ENCODE measurements at regions not wholly inside any gene's neighbourhood (a gene's known extent, or its start where the extent isn't known, plus 50 kb on each side); places are given as distances from the start of the nearest gene placed in this dataset.

GRCh38 chr5:89044674-89045200 is 161.8 kb upstream of the MEF2C start:
- no peak for DNase-seq

GRCh38 chr5:89043676-89044075 is 160.7 kb upstream of the MEF2C start:
- no peak for DNase-seq

- no peak for DNase-seq
These were observed 159.8 kb upstream of the MEF2C start for GRCh38 chr5:89042746-89043145.

DNA sequence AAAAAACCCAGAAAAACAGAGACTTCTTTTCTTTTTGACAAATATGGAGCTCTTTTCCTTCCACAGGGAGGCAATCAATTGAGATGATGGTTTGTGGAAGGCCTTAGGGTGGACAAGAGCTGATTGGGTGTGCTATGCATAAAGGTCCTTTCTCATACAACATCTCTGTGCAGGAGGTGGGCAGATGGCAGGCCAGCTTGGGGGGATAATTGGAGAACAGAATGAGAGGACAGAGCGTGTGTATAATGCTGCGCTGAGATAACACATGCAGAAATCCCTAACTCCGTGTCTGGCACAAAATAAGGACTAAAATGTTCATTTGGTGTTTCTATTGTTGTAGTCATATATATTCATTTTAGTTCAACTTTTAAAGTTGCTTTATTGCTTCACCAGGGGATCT is 159.0 kb upstream of the MEF2C start:
- DNase-seq, result no peak

DNA sequence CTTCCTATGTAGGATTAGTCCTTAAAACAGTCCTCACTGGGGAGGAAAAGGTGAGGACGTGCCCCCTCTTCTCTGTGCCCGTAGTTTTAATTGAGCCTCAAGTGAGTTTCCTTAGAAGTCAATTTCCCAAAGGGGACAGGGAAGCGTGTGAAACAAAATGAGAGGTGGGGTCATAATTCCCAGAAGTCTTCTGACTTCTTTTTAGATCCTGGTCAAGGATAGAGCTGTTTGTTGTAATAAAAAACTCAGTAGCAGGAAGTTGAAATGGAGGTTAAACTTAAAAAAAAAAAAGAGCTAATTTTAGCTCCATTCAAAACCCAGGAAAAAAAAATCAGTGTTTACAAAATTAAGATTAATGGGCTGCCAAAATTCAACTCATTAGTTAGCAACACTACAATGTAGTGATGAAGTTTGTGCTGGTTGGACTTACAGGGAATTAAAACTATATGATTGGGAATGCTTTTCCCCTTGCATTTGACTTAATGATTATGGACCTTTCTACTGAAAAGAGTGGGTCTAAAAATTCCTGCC is 158.3 kb upstream of the MEF2C start:
- no peak for DNase-seq

GRCh38 chr5:89036704-89037489 is 153.9 kb upstream of the MEF2C start:
- DNase-seq, result no peak

DNA sequence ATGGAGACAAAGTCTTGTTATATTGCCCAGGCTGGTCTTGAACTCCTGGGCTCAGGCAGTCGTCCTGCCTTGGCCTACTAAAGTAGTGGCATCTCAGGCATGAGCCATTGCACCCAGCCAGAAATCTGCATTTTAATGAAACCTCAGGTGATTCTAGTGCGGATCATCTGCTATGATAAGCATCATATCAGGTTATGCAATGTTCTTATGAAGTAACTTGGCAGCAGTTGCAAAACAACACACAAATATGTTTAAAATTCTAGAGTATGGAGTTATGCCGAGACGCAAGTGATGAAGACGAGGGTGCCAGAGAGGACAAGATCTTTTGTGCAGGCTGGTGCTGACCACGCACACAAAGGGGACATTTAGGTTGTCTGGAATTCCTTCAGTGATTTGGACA is 153.2 kb upstream of the MEF2C start:
- DNase-seq, result no peak

DNA sequence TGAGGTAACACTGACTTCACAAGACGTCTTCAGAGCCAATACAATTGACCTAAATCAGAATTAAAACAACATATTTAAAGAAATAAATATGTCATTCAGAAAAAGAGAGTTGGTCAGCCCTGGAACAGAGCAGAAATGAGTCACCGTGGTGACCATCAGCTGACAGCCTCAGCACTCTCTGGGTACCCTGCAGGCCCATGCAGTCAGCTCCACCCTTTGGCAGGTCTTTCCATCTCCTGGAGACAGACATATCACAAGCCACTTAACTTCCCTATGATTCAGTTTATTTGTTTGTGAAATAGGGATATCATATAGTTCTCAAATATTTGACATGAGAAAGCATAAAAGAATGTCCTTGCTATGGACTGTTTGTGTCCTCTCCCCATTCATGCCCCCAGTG is 151.6 kb upstream of the MEF2C start:
- DNase-seq, result no peak

GRCh38 chr5:89030798-89031197 is 147.8 kb upstream of the MEF2C start:
- DNase-seq, result no peak

- no peak for DNase-seq
These were observed 145.8 kb upstream of the MEF2C start for GRCh38 chr5:89028595-89029285.

DNA sequence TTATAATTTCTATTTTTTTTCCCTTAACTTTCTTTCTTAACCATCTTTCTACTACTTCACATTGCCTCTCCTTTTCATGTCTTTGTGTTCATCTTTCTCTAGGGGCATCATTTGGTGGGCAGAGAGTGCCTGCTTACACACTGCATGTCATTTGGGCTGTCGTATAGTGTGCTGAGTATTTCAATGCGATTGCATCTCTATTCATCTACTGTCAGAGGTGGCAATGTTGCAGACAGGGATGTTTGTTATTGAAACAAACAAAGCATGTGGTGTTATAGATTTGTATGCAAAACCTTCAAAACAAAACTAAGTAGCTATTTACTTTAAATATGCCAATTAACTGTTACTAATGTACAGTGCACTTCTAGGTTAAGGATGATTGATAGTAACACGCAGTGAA is 141.1 kb upstream of the MEF2C start:
- DNase-seq, result no peak

DNA sequence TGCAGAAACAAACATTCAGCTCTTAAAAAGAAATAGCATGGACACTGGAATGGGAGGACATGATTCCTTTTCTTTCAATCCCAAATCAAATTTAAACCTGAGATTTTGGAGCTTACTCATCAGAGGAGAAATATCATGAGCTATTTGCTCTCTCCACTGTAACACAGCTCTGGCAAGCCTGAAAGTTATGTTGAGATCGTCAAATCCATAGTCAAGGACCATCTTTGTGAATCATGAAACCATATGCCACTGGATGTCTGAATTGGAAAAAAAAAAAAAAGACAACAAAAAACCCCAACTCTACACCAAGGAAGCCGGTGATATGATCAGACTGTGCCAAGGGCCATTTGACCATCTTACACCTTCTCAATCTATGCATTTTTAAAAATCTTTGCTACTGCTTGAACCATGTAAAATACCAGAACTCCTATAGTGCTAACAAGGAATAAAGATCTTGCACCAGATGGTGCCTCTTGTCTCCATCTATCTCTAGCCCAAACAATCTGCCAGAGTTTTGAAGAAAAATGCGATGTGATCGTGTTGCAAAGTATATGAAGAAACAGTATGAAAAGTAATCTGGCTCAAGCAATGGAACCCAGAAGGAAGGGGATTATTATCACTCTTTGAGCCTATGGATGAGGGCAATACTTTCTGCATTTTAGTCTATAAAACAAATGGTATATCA is 138.1 kb upstream of the MEF2C start:
- DNase-seq, result no peak

- no peak for DNase-seq
These were observed 133.8 kb upstream of the MEF2C start for GRCh38 chr5:89016741-89017303.

DNA sequence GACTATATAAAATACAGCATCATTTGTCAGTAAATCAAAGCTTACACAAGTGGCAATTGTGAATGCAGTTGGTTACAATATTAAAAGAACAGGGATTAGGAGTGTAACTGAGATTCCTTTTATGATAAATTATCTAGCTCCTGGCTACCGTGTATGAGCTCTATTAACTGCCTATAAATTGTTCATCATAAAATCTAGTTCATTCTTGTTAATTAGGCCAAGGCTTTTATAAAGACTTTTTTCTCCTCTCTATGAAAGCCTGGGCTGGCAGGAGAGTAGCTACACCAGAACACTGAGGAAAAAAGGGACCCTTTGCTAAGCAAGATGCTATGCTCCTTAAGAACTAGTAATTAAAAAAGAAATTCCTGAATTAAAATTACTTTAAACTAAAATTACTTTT is 132.4 kb upstream of the MEF2C start:
- DNase-seq, result no peak

DNA sequence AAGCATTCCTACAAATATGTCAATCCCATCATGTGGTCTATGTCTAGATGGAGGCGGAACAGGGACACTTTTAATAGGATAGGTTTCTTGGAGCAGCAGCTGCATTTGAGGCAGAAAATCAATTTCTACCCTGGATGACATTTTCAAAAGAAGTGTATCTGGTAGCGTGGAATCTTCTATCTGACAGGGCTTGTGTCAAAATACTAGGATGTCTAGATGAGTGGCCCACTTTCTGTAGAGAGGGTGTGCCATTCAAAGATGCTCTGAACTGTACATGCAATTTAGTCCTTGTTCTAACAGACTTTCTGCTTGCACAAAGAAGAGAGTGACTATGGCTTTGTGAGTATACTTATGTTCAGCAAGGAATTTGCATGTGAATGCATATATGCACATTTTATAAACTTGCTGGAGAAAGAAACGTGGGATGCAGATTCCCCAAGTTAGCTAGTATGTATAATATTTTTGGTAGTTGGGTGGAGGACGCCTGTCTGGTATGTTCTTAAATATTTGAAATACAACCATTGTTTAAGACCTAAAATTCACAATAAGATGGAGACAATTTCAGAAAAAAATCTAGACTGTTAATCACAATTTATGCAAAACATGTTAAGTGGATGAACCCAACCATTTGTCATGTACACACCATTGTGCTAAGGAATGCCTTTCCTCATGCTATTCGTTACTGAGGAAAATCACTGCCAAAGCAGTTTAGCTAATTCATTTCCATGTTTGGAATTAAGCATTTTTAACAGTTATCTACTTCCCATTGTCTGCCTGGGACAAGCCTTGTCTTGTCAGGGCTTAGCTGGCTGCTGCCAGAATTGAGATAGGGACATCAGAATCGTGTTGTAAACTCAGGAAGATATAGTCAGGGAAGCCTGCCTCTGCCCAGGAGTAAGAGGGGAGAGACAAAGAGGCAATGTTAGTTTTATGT is 129.1 kb upstream of the MEF2C start:
- DNase-seq, result no peak

GRCh38 chr5:89010512-89010911 is 127.5 kb upstream of the MEF2C start:
- DNase-seq, result no peak

DNA sequence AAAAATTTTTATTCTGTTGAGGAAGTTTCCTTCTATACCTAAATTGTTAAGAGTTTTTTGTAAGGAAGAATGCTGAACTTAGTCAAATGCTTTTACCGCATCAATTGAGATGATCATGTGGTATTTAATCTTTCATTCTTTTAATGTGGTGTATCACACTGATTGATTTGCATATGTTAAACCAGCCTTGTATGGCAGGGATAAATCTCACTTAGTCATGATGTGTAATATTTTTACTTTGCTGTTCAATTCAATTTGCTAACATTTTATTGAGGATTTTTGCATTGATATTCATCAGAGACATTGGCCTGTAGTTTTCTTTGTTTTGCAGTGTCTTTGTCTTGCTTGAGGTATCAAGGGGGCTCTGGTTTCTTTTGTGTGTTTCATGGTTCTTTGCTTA is 125.3 kb upstream of the MEF2C start:
- no peak for DNase-seq

DNA sequence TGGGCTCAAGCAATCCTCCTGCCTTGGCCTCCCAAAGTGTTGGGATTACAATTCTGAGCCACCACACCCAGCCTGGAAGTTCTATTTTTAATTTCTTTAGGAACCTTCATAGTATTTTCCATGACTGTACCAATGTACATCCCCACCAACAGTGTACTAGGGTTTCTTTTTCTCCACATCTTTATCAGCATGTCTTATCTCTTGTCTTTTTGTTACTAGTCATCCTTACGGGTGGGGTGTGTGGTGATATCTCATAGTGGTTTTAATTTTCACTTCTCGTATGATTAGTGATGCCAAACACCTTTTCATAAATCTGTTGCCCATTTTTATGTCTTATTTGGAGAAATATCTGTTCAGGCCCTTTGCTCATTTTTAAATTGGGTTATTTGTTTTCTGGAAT is 123.0 kb upstream of the MEF2C start:
- no peak for DNase-seq

DNA sequence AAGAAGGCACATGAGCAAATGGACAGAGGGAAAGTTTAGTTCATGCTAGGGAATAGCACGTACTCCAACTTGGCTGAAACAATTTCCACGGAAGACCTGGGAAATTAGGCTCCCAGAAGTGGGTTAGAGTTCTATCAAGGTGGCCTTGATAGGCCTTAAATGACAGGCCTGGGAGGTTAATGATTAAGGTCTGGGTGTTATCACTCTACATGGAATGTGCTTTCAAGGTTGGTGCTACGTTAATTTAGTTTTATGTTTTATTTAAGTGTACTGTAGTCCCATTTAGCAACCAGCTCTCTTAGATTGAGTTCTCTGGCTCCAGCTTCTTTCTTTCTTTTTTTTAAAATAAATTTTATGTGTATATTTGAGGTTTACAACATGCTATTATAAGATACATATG is 121.4 kb upstream of the MEF2C start:
- DNase-seq, result no peak

DNA sequence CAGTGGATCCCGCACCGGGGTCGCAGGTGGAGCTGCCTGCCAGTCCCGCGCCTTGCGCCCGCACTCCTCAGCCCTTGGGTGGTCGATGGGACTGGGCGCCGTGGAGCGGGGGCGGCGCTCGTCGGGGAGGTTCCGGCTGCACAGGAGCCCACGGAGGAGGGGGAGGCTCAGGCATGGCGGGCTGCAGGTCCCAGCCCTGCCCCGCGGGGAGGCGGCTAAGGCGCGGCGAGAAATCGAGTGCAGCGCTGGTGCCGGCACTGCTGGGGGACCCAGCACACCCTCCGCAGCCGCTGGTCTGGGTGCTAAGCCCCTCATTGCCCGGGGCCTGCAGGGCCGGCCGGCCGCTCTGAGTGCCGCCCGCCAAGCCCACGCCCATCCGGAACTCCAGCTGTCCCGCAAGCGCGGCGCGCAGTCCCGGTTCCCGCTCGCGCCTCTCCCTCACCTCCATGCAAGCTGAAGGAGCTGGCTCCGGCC is 120.6 kb upstream of the MEF2C start:
- no peak for DNase-seq

- DNase-seq, result no peak
These were observed 116.9 kb upstream of the MEF2C start for GRCh38 chr5:88999853-89000252.

DNA sequence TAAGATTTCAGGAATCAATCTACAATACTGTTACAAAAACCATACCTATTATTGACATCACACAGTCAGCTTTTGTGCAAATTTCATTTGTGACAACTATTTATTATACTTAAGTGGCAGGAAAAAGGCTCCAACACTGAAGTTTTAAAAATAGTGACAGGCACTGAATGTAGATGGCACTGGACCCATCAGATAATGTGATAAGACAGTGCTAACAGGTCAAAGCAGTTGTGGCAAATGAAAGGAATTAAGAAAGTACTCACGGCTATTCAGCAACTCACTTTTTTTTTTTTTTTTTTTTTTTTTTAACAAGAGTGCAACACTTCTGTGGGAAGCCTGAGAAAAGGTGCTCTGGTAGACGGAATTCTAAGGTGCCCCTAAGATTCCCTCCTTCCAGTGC is 115.0 kb upstream of the MEF2C start:
- DNase-seq, result no peak
